ENCODE measurements at regions not wholly inside any gene's neighbourhood (a gene's known extent, or its start where the extent isn't known, plus 50 kb on each side); places are given as distances from the start of the nearest gene placed in this dataset.
A peak's percentile ranks its signal among the peaks of the same experiment; 100 is the strongest.

- CTCF ChIA-PET = interaction anchor here (0.5 to 1.4 kb wide), 4 partner anchors 10 to 1227 kb away, joined by 3 to 10 read pairs (median 8); no protein-coding TSS in a partner anchor
- no TSS peak for BruUV-seq (replicated peaks)
- Histone ChIP-seq H3K36me3 (ENCODE audit: insufficient read depth, low read length, poor library complexity, severe bottlenecking) (no peaks in the 10 kb centered on the region), H3K9me3 (ENCODE audit: low read depth, low read length, poor library complexity, severe bottlenecking) (no peaks in the 10 kb centered on the region), H3K27ac (ENCODE audit: low read depth, low read length, poor library complexity, severe bottlenecking) (no peak overlapping the region), H3K4me1 (ENCODE audit: insufficient read depth, low read length, poor library complexity, severe bottlenecking) (no peaks in the 10 kb centered on the region), H3K4me3 (ENCODE audit: low read depth, low read length, poor library complexity, severe bottlenecking) (no peak overlapping the region), H3K27me3 (replicated peaks; ENCODE audit: insufficient read depth, low read depth, low read length, poor library complexity) (no peaks in the 10 kb centered on the region)
- TF ChIP-seq CTCF (conservative IDR thresholded peaks at IDR 0.05; ENCODE audit: low read depth, low read length) = peak; percentile 60
- no peak for TF ChIP-seq EZH2 (IDR thresholded peaks at IDR 0.05; ENCODE audit: borderline replicate concordance, low read depth, low read length, poor library complexity, severe bottlenecking)
- peak; percentile 58 for DNase-seq (ENCODE audit: low spot score)
- POLR2A ChIA-PET (ENCODE audit: low non-redundant PET) = no interaction called here
- intact Hi-C loops (cut with micrococcal nuclease; ENCODE audit: unreplicated experiment) = loop anchor here (10.0 kb wide), 1 partner anchor 1224 kb away; no protein-coding TSS in a partner anchor
Measured at GRCh38 chr12:92608151-92609091, 94.4 kb upstream of the PLEKHG7 start.

- no TSS peak for BruUV-seq (replicated peaks)
- Histone ChIP-seq H3K4me3 (ENCODE audit: low read depth, low read length, poor library complexity, severe bottlenecking) (no peak overlapping the region), H3K27ac (ENCODE audit: low read depth, low read length, poor library complexity, severe bottlenecking) (no peak overlapping the region), H3K36me3 (ENCODE audit: insufficient read depth, low read length, poor library complexity, severe bottlenecking) (no peaks in the 10 kb centered on the region), H3K4me1 (ENCODE audit: insufficient read depth, low read length, poor library complexity, severe bottlenecking) (no peaks in the 10 kb centered on the region), H3K9me3 (ENCODE audit: low read depth, low read length, poor library complexity, severe bottlenecking) (no peaks in the 10 kb centered on the region), H3K27me3 (replicated peaks; ENCODE audit: insufficient read depth, low read depth, low read length, poor library complexity) (no peaks in the 10 kb centered on the region)
- no peak for DNase-seq (ENCODE audit: low spot score)
- no peak for TF ChIP-seq CTCF (conservative IDR thresholded peaks at IDR 0.05; ENCODE audit: low read depth, low read length)
- no peak for TF ChIP-seq EZH2 (IDR thresholded peaks at IDR 0.05; ENCODE audit: borderline replicate concordance, low read depth, low read length, poor library complexity, severe bottlenecking)
- ChIA-PET CTCF (no interaction called here), POLR2A (ENCODE audit: low non-redundant PET) (no interaction called here)
- intact Hi-C loops (cut with micrococcal nuclease; ENCODE audit: unreplicated experiment) = loop anchor here (10.0 kb wide), 1 partner anchor 1222 kb away; no protein-coding TSS in a partner anchor
Measured at GRCh38 chr12:92606956-92607355, 95.8 kb upstream of the PLEKHG7 start.

GRCh38 chr12:92605621-92606170, 97.1 kb upstream of the PLEKHG7 start:
- Histone ChIP-seq H3K4me3 (ENCODE audit: low read depth, low read length, poor library complexity, severe bottlenecking) (no peak overlapping the region), H3K27me3 (replicated peaks; ENCODE audit: insufficient read depth, low read depth, low read length, poor library complexity) (no peaks in the 10 kb centered on the region), H3K27ac (ENCODE audit: low read depth, low read length, poor library complexity, severe bottlenecking) (no peak overlapping the region), H3K9me3 (ENCODE audit: low read depth, low read length, poor library complexity, severe bottlenecking) (no peaks in the 10 kb centered on the region), H3K4me1 (ENCODE audit: insufficient read depth, low read length, poor library complexity, severe bottlenecking) (no peaks in the 10 kb centered on the region), H3K36me3 (ENCODE audit: insufficient read depth, low read length, poor library complexity, severe bottlenecking) (no peaks in the 10 kb centered on the region)
- POLR2A ChIA-PET (ENCODE audit: low non-redundant PET) = interaction anchor here (0.6 kb wide), 1 partner anchor 1224 kb away, joined by 3 read pairs; no protein-coding TSS in a partner anchor
- no peak for DNase-seq (ENCODE audit: low spot score)
- no TSS peak for BruUV-seq (replicated peaks)
- CTCF ChIA-PET = no interaction called here
- TF ChIP-seq EZH2 (IDR thresholded peaks at IDR 0.05; ENCODE audit: borderline replicate concordance, low read depth, low read length, poor library complexity, severe bottlenecking) = no peak
- intact Hi-C loops (cut with micrococcal nuclease; ENCODE audit: unreplicated experiment) = loop anchor here (10.0 kb wide), 1 partner anchor 1221 kb away; no protein-coding TSS in a partner anchor

Measured in A673 (cell line).